ENCODE measurements at regions not wholly inside any gene's neighbourhood (a gene's known extent, or its start where the extent isn't known, plus 50 kb on each side); places are given as distances from the start of the nearest gene placed in this dataset.
"Not testable (repeated sequence)": the region's sequence is repeated elsewhere in the genome, so short reads cannot be mapped to it uniquely, and the experiment has no call there.

- Histone ChIP-seq H3K27me3 (no peaks in the 10 kb centered on the region), H3K4me2 (no peak overlapping the region), H3K9ac (no peak overlapping the region), H3K27ac (no peak overlapping the region), H4K20me1 (ENCODE audit: low read depth) (no peaks in the 10 kb centered on the region), H3K79me2 (ENCODE audit: low read depth) (no peaks in the 10 kb centered on the region), H2AFZ (replicated peaks) (no peak overlapping the region), H3F3A (ENCODE audit: low read depth) (peaks cover under 1% of the 10 kb centered on the region), H3K36me3 (no peaks in the 10 kb centered on the region), H3K4me1 (no peaks in the 10 kb centered on the region), H3K4me3 (no peak overlapping the region), H3K9me3 (ENCODE audit: low read depth) (no peaks in the 10 kb centered on the region)
- no peak for DNase-seq (ENCODE audit: low spot score)
- Mint-ChIP-seq H3K4me1 (peaks cover 9% of the 10 kb centered on the region), H3K4me3 (no peak overlapping the region), H3K27me3 (ENCODE audit: insufficient read depth, low read depth) (peaks cover 11% of the 10 kb centered on the region), H3K9me3 (peaks cover 7% of the 10 kb centered on the region), H3K27ac (no peak overlapping the region), H3K36me3 (no peaks in the 10 kb centered on the region)
- TF ChIP-seq CTCF (IDR thresholded peaks at IDR 0.05) (no peak), EZH2 (IDR thresholded peaks at IDR 0.05) (no peak), EZH2phosphoT487 (IDR thresholded peaks at IDR 0.05) (no peak)
These were observed 1096.5 kb upstream of the TMEM132C start for GRCh38 chr12:127170226-127171180.

GRCh38 chr12:127172861-127173260 lies 1094.1 kb upstream of the TMEM132C start:
- H3K27ac ChIP-seq, result no peak overlapping the region
- Mint-ChIP-seq H3K27ac (no peak overlapping the region), H3K9me3 (peaks cover 12% of the 10 kb centered on the region), H3K36me3 (no peaks in the 10 kb centered on the region), H3K27me3 (ENCODE audit: insufficient read depth, low read depth) (peaks cover 11% of the 10 kb centered on the region), H3K4me3 (no peak overlapping the region), H3K4me1 (peaks cover 7% of the 10 kb centered on the region)
- H2AFZ ChIP-seq (replicated peaks), result no peak overlapping the region
- H3K36me3 ChIP-seq, result no peaks in the 10 kb centered on the region
- no peaks in the 10 kb centered on the region for H3K79me2 ChIP-seq (ENCODE audit: low read depth)
- no peak overlapping the region for H3K4me2 ChIP-seq
- DNase-seq (ENCODE audit: low spot score), result no peak
- no peaks in the 10 kb centered on the region for H3F3A ChIP-seq (ENCODE audit: low read depth)
- H3K4me1 ChIP-seq, result no peaks in the 10 kb centered on the region
- TF ChIP-seq EZH2phosphoT487 (IDR thresholded peaks at IDR 0.05), result no peak
- no peak for TF ChIP-seq CTCF (IDR thresholded peaks at IDR 0.05)
- TF ChIP-seq EZH2 (IDR thresholded peaks at IDR 0.05), result no peak
- no peak overlapping the region for H3K4me3 ChIP-seq
- no peak overlapping the region for H3K9ac ChIP-seq
- no peaks in the 10 kb centered on the region for H3K27me3 ChIP-seq
- no peaks in the 10 kb centered on the region for H4K20me1 ChIP-seq (ENCODE audit: low read depth)
- H3K9me3 ChIP-seq (ENCODE audit: low read depth), result no peaks in the 10 kb centered on the region

GRCh38 chr12:127173971-127174370 lies 1093.0 kb upstream of the TMEM132C start:
- H4K20me1 ChIP-seq (ENCODE audit: low read depth); H3K27ac Mint-ChIP-seq; H2AFZ ChIP-seq (replicated peaks); H3K4me2 ChIP-seq; H3K4me1 ChIP-seq; H3K4me1 Mint-ChIP-seq; H3K4me3 Mint-ChIP-seq; H3K27ac ChIP-seq; H3K36me3 Mint-ChIP-seq; H3K4me3 ChIP-seq; H3K79me2 ChIP-seq (ENCODE audit: low read depth); H3K9me3 ChIP-seq (ENCODE audit: low read depth); H3K9ac ChIP-seq; H3K27me3 ChIP-seq; DNase-seq (ENCODE audit: low spot score); H3K36me3 ChIP-seq; H3F3A ChIP-seq (ENCODE audit: low read depth): not testable (repeated sequence)
- Mint-ChIP-seq H3K27me3 (ENCODE audit: insufficient read depth, low read depth) (peaks cover 14% of the 10 kb centered on the region), H3K9me3 (peaks cover 16% of the 10 kb centered on the region)

GRCh38 chr12:127174881-127175280 lies 1092.1 kb upstream of the TMEM132C start:
- Mint-ChIP-seq H3K27ac (no peak overlapping the region), H3K4me3 (no peak overlapping the region), H3K4me1 (peaks cover 3% of the 10 kb centered on the region), H3K9me3 (peaks cover 16% of the 10 kb centered on the region), H3K36me3 (no peaks in the 10 kb centered on the region), H3K27me3 (ENCODE audit: insufficient read depth, low read depth) (peaks cover 11% of the 10 kb centered on the region)
- H3K4me2 ChIP-seq, result no peak overlapping the region
- no peaks in the 10 kb centered on the region for H3K27me3 ChIP-seq
- H3K9ac ChIP-seq, result no peak overlapping the region
- no peak overlapping the region for H3K4me3 ChIP-seq
- no peaks in the 10 kb centered on the region for H3K36me3 ChIP-seq
- DNase-seq (ENCODE audit: low spot score), result no peak
- no peaks in the 10 kb centered on the region for H3K9me3 ChIP-seq (ENCODE audit: low read depth)
- H4K20me1 ChIP-seq (ENCODE audit: low read depth), result no peaks in the 10 kb centered on the region
- no peak overlapping the region for H3K27ac ChIP-seq
- TF ChIP-seq EZH2phosphoT487 (IDR thresholded peaks at IDR 0.05) (no peak), EZH2 (IDR thresholded peaks at IDR 0.05) (no peak)
- H2AFZ ChIP-seq (replicated peaks), result no peak overlapping the region
- H3F3A ChIP-seq (ENCODE audit: low read depth), result no peaks in the 10 kb centered on the region
- no peaks in the 10 kb centered on the region for H3K4me1 ChIP-seq
- H3K79me2 ChIP-seq (ENCODE audit: low read depth), result no peaks in the 10 kb centered on the region
